T-helper 2 cell treated with Interferon-gamma antibody and Interleukin-4, amounts not matched to agents 5 μg/mL and 100 μg/mL, for 36 hours (primary cell): ENCODE measurements at regions not wholly inside any gene's neighbourhood (a gene's known extent, or its start where the extent isn't known, plus 50 kb on each side); places are given as distances from the start of the nearest gene placed in this dataset.

Experiments
- DNase-seq: peaks from one replicate; pipeline ENCODE4 v3.0.0; 2021; ENCODE audit warnings: low spot score
- H3K27ac Mint-ChIP-seq: one replicate; pipeline ENCODE4 v1.8.0; 2021; ENCODE audit warnings: mild to moderate bottlenecking, mixed read lengths
- H3K27me3 Mint-ChIP-seq: one replicate; pipeline ENCODE4 v1.8.0; 2021; ENCODE audit warnings: low read depth, mixed read lengths
- H3K36me3 Mint-ChIP-seq: one replicate; pipeline ENCODE4 v1.8.0; 2021; ENCODE audit warnings: low read depth, mixed read lengths
- H3K4me1 Mint-ChIP-seq: one replicate; pipeline ENCODE4 v1.8.0; 2021; ENCODE audit warnings: low read depth, mixed read lengths
- H3K4me3 Mint-ChIP-seq: one replicate; pipeline ENCODE4 v1.8.0; 2022; ENCODE audit warnings: mild to moderate bottlenecking, moderate library complexity, mixed read lengths
- H3K9me3 Mint-ChIP-seq: one replicate; pipeline ENCODE4 v1.8.0; 2021; ENCODE audit warnings: mixed read lengths

DNA sequence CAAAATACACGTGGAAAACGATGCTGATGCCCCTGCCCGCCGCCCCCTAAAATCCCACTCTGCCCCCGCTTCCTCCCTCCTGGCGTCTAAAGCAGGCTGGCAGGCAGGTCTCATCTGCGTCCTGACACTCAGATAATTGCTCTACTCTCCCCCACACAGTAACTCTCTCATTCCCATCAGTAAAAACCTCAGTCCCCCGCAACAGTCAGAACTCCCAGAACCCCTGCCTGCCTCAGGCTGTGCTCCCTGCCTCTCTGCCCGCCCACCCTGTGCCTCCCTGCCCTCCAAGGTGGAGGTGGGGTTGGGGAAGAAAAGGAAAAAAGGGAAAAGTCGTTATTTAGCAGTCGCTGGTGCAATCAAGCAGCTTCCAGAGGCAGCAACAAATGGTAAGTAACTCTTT is 473.7 kb downstream of the EFNB2 start:
- Mint-ChIP-seq H3K9me3 (no peaks in the 10 kb centered on the region), H3K4me1 (no peaks in the 10 kb centered on the region), H3K36me3 (no peaks in the 10 kb centered on the region), H3K27ac (no peak overlapping the region), H3K27me3 (no peaks in the 10 kb centered on the region), H3K4me3 (no peak overlapping the region)
- DNase-seq = no peak

DNA sequence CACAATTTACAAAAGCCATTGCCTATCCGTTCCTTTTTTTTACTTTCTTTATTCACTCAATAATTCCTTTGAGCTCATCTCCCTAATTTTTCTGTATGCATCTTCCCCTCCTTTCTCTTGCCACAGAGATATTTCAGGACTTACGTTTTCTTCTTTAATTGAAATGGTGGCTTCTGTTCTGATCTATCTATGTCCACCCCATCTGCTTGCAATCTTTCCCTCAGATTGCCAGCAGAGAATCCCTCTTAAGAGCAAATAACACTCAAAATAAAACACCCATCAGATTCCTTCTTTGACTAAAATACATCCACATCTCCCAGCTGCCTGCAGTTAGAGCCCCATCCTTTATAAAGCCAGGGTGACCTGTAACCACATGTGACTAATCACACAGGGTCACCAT is 478.6 kb downstream of the EFNB2 start:
- no peak for DNase-seq

DNA sequence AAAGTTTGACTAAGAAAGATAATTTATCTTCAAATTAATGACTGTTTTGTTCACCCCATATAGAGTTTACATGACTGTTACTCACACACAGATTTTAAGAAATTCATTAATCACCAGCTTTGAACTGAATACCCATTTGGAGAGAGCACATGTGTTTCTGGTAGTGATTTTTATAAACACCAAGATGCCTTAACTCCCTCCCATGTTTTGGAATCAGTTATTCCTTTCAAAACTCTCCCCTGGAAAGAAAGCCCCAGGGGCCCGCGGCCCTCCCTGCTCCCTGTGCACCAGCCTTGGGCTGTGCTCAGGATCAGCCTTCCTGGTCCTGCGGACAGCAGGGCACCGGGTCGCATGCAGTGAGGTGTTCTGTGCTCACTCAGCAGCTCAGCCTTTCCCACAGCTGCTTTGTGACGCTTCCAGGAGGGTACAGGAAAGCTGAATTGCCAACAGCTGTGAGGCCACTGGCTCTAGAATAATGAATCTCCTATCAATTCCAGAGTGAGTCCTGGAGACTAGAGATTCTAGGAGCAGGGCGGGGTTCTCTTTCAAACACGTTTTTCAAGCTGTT is 483.2 kb downstream of the EFNB2 start:
- no peaks in the 10 kb centered on the region for H3K36me3 Mint-ChIP-seq
- no peak overlapping the region for H3K4me3 Mint-ChIP-seq
- no peak overlapping the region for H3K27ac Mint-ChIP-seq
- DNase-seq = no peak
- no peaks in the 10 kb centered on the region for H3K4me1 Mint-ChIP-seq
- no peaks in the 10 kb centered on the region for H3K27me3 Mint-ChIP-seq
- no peaks in the 10 kb centered on the region for H3K9me3 Mint-ChIP-seq

More for the DNA sequence above, 478.6 kb downstream of the EFNB2 start:
- no peaks in the 10 kb centered on the region for H3K4me1 Mint-ChIP-seq
- H3K36me3 Mint-ChIP-seq = no peaks in the 10 kb centered on the region
- H3K4me3 Mint-ChIP-seq = no peak overlapping the region
- no peaks in the 10 kb centered on the region for H3K27me3 Mint-ChIP-seq
- no peak overlapping the region for H3K27ac Mint-ChIP-seq
- no peaks in the 10 kb centered on the region for H3K9me3 Mint-ChIP-seq

DNA sequence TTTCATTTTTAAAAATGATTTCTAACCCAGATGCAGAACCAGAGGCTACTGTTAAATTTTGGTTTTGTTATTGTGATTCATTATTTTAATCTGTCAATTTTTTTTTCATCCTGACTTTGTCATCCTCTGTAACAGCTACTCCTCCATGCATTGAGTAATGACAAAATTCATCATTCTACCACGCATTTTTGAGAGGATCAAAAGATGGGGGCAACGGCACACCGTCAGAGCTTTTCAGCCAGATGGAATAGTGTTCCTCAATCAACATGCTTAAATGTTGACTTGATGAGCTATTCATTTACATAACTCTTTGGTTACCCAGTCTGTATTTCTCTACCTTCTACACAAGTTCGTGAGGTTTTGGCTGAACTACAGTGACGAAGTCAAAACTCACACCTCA is 486.3 kb downstream of the EFNB2 start:
- no peak overlapping the region for H3K4me3 Mint-ChIP-seq
- H3K4me1 Mint-ChIP-seq = no peaks in the 10 kb centered on the region
- H3K36me3 Mint-ChIP-seq = no peaks in the 10 kb centered on the region
- H3K27me3 Mint-ChIP-seq = no peaks in the 10 kb centered on the region
- H3K9me3 Mint-ChIP-seq = no peaks in the 10 kb centered on the region
- DNase-seq = no peak
- H3K27ac Mint-ChIP-seq = no peak overlapping the region

DNA sequence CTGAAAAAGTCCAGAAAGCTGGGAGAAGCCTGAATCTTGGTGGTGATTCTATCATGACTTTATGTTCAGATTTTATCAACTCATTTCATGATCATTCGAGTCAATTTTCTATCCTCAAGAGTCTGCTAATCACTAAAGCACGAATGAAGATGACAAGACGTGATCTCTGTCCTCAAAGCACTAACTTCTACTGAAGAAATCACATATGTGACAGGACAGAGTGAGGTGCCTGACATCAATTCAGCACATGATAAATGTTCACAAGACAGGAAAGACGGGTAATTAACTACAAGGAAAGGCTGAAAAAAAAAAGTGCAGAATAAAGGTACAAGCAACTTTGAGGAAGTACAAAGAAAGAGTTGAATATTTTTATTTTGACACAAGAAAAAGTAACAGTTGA is 487.1 kb downstream of the EFNB2 start:
- no peak overlapping the region for H3K27ac Mint-ChIP-seq
- H3K27me3 Mint-ChIP-seq = no peaks in the 10 kb centered on the region
- H3K4me1 Mint-ChIP-seq = no peaks in the 10 kb centered on the region
- H3K36me3 Mint-ChIP-seq = no peaks in the 10 kb centered on the region
- no peak for DNase-seq
- H3K4me3 Mint-ChIP-seq = no peak overlapping the region
- H3K9me3 Mint-ChIP-seq = no peaks in the 10 kb centered on the region

DNA sequence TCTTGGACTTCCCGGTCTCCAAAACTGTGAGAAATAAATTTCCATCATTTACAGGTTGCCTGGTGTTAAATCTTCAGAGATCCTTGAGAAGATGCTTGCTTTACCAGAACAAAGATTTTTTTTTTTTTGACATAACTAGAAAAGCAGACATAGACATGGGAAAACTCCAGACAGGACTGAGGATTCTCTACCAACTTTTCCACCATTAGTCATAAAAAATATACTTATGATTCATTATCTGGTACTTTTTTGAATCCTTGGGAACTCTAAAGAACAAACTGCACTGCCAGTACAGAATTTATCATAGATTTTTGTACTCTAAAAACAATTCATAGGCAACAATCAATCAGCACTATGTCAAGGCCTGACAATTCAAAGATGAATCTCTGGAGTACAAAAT is 487.6 kb downstream of the EFNB2 start:
- DNase-seq = no peak
- H3K4me1 Mint-ChIP-seq = no peaks in the 10 kb centered on the region
- no peak overlapping the region for H3K4me3 Mint-ChIP-seq
- no peaks in the 10 kb centered on the region for H3K36me3 Mint-ChIP-seq
- no peaks in the 10 kb centered on the region for H3K27me3 Mint-ChIP-seq
- no peaks in the 10 kb centered on the region for H3K9me3 Mint-ChIP-seq
- no peak overlapping the region for H3K27ac Mint-ChIP-seq

DNA sequence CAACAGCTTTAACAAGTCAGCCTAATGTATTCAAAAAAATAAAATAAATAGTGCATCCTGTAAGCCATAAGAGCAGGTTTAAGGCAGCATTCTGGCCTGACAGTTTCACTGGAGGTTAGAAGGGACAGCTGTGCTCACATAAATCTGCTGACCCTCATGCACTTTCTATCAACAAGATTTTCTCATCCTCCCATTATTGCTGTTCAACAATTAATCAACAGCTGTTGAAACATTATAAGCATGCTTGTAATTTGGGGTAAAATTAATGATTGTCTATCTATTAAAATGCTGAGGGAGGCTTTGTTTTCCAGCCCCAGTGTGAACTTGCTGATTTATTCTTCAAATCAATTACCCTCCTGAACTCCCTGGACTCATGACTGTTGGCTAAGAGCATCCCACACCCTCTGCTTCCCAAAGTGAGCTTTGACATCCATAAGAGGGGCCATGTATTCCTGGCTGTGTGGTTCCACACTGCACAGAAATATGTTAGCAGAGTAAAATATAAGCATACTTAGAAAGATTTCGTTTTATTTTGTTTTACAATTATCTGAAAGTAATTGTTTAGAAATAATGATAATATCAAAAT is 492.4 kb downstream of the EFNB2 start:
- Mint-ChIP-seq H3K27me3 (no peaks in the 10 kb centered on the region), H3K9me3 (no peaks in the 10 kb centered on the region), H3K4me3 (no peak overlapping the region), H3K4me1 (no peaks in the 10 kb centered on the region), H3K27ac (no peak overlapping the region), H3K36me3 (no peaks in the 10 kb centered on the region)
- DNase-seq = no peak

DNA sequence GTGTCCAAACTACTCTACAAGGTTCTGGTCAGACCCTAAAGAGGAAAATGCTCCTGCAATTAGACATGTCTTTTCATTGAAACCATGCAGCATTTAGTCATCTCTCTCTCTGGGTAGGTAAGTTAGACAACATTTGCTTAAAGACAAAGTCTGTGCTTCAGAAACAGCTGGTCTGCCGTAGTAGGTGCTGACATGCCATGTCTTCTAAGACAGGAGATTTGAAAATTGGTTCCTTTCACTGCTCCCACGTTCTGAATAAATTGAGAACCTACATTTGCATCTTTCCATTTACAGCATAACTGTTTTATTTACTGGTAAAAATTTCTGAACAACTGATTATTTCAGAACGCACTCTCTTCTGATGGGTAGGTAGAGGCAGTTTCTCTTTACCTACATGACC is 494.0 kb downstream of the EFNB2 start:
- no peak overlapping the region for H3K27ac Mint-ChIP-seq
- no peaks in the 10 kb centered on the region for H3K4me1 Mint-ChIP-seq
- no peaks in the 10 kb centered on the region for H3K36me3 Mint-ChIP-seq
- no peaks in the 10 kb centered on the region for H3K27me3 Mint-ChIP-seq
- no peak overlapping the region for H3K4me3 Mint-ChIP-seq
- no peak for DNase-seq
- H3K9me3 Mint-ChIP-seq = no peaks in the 10 kb centered on the region

DNA sequence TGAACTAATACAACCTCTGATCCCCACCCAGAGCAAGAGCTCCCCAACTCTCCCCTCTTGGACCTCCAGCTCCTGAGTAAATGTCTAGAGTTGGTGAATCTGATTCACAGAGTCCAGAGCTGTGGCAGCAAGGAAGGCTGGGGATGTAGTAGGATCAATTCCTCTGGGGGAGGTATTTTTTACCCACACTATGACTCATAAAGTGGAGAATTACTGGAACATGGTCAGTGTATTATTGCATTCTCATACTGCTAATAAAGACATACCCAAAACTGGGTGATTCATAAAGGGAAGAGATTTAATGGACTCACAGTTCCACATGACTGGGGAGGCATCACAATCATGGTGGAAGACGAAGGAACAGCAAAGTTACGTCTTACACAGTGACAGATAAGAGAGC is 496.7 kb downstream of the EFNB2 start:
- DNase-seq = no peak
- no peaks in the 10 kb centered on the region for H3K27me3 Mint-ChIP-seq
- no peak overlapping the region for H3K27ac Mint-ChIP-seq
- no peaks in the 10 kb centered on the region for H3K36me3 Mint-ChIP-seq
- H3K9me3 Mint-ChIP-seq = no peaks in the 10 kb centered on the region
- H3K4me1 Mint-ChIP-seq = no peaks in the 10 kb centered on the region
- H3K4me3 Mint-ChIP-seq = no peak overlapping the region

DNA sequence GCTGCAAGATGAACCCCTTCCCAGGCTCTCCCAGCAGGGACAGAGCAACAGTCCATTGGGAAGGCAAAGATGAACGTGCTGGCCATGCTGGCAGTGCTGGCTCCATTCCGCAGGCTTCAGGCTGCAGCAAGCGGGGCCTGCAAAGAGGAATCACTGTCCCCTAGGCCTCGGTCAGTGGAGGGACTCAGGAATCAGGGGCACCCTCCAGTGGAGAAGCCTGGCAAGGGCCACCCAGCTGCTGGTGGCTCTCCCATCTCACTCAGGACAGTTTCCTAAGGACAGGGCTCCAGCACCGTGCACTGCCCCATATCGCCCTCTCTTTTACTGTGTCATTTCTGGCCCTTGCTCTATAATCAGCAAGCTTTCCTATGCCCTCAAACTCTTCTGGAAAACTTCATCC is 498.6 kb downstream of the EFNB2 start:
- Mint-ChIP-seq H3K4me3 (no peak overlapping the region), H3K27me3 (no peaks in the 10 kb centered on the region), H3K27ac (no peak overlapping the region), H3K4me1 (no peaks in the 10 kb centered on the region), H3K36me3 (no peaks in the 10 kb centered on the region), H3K9me3 (no peaks in the 10 kb centered on the region)
- no peak for DNase-seq

DNA sequence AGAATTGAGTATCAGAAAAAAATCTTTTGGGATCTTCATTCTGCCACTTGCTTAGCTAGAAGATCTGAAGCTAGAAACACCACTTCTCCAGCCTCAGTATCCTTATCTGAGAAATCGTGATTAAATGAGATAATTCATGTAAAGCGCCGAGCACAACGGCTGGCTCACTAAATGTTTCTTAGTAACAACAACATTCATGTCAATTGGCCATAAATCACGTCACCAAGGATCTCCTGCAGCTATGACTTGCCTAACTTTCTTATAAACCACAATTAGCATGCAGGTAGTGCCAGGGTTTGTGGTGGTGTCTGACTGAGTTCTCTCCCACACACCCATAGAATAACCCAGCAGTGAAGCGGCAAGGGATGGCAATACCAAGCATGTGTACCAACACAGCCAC is 501.3 kb downstream of the EFNB2 start:
- Mint-ChIP-seq H3K4me3 (no peak overlapping the region), H3K27me3 (no peaks in the 10 kb centered on the region), H3K4me1 (no peaks in the 10 kb centered on the region), H3K27ac (no peak overlapping the region), H3K9me3 (no peaks in the 10 kb centered on the region), H3K36me3 (no peaks in the 10 kb centered on the region)
- no peak for DNase-seq

DNA sequence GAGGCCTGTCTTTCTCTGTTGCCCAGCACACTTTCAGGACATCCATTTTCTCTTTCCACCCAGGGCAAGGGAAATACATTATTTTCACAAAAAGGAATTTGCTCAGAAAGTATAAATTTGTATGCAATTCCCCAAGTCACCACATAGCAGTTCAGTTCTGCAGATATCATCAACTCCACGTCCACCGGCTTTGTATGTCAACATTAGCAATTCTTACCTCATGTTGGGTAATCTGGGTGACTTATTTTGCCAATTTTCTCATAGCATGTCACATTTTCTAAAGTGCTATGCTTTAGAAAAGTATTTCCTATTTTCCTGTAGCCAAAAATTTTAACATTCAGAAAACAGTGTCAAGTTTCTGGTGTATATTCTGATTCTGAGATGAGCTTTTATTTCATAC is 501.8 kb downstream of the EFNB2 start:
- Mint-ChIP-seq H3K9me3 (no peaks in the 10 kb centered on the region), H3K4me3 (no peak overlapping the region), H3K36me3 (no peaks in the 10 kb centered on the region), H3K27me3 (no peaks in the 10 kb centered on the region), H3K4me1 (no peaks in the 10 kb centered on the region), H3K27ac (no peak overlapping the region)
- no peak for DNase-seq

DNA sequence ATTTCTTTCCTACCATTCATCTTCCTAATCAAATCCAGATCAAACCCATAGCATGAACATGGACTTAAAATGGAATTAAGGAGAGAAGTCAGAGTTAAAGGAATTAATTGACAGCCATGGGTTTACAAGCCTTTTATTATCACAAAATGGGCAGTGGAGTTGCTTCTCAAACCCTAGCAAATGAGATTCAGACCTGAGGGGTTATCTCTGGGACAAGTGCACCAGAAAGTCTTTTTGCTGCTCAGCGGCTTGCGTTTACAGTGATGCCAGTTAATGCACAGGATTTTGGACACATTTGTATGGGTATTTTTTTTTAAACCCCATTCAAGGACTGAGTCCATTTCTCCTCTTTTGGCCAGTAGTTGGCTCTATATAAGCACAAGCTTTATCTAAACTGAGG is 503.0 kb downstream of the EFNB2 start:
- no peaks in the 10 kb centered on the region for H3K27me3 Mint-ChIP-seq
- no peak for DNase-seq
- no peaks in the 10 kb centered on the region for H3K4me1 Mint-ChIP-seq
- no peak overlapping the region for H3K4me3 Mint-ChIP-seq
- no peaks in the 10 kb centered on the region for H3K9me3 Mint-ChIP-seq
- no peak overlapping the region for H3K27ac Mint-ChIP-seq
- no peaks in the 10 kb centered on the region for H3K36me3 Mint-ChIP-seq

DNA sequence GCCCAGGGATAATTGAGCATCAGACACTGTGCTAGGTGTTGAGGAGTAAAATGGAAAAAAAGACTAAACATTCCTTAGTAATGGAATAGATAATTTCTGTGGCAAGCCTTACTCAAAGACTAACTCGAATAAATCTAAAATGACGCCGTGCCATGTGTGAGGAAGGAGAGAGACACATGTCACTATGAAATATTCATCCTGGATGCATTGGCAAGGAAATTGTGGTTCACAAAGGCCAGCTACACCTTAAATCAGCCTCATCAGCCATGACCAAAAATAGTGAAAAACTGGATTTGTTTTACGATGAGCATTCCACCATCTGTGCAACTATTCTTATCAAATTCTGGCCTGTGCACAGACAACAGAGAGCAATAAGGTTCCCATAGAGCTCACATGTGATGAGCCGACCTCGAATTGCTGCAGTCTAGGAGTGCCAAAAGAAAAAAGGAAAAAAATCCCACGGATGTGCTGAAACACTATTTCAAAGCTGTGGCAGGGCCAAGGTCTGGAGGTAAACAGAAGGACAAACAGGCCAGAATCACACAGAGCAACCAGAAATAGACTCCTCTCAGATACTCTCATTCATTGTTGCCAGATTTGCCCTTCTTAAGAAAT is 505.7 kb downstream of the EFNB2 start:
- H3K4me1 Mint-ChIP-seq = no peaks in the 10 kb centered on the region
- H3K4me3 Mint-ChIP-seq = no peak overlapping the region
- no peaks in the 10 kb centered on the region for H3K36me3 Mint-ChIP-seq
- no peaks in the 10 kb centered on the region for H3K27me3 Mint-ChIP-seq
- H3K27ac Mint-ChIP-seq = no peak overlapping the region
- H3K9me3 Mint-ChIP-seq = no peaks in the 10 kb centered on the region
- no peak for DNase-seq

DNA sequence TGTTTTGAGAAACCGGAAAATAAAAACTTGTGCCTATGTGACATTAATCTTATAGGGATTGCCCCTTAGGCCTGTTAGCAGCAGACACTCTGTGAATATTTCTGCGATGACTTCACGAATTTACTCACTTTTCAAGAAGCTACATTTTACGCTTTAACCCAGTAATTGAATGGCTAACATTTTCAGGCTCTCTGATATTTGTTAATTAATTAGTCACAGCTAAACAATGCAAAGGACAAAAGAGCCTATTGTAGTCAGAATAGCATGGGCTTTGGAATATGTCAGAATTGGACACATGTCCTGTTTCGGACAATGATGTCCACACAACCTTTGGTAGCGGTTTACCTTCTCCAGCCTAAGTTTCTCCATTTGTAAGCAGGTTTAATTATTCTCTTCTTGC is 506.6 kb downstream of the EFNB2 start:
- Mint-ChIP-seq H3K36me3 (no peaks in the 10 kb centered on the region), H3K27me3 (no peaks in the 10 kb centered on the region), H3K4me3 (no peak overlapping the region), H3K4me1 (no peaks in the 10 kb centered on the region), H3K27ac (no peak overlapping the region), H3K9me3 (no peaks in the 10 kb centered on the region)
- no peak for DNase-seq
